GM06990 (cell line): ENCODE measurements at regions not wholly inside any gene's neighbourhood (a gene's known extent, or its start where the extent isn't known, plus 50 kb on each side); places are given as distances from the start of the nearest gene placed in this dataset.

Experiments used
- DNase-seq: peaks from one replicate; pipeline ENCODE4 v3.0.0-alpha.2; 2011; ENCODE audit not compliant: insufficient read length; ENCODE audit errors: extremely low read depth
- H3K27me3 ChIP-seq: replicated peaks from 2 replicates; pipeline ENCODE4 v1.6.0; 2011; ENCODE audit warnings: low read length; ENCODE audit not compliant: control insufficient read depth, insufficient read depth
- H3K36me3 ChIP-seq: 2 replicates; pipeline ENCODE4 v1.5.1; 2011; ENCODE audit warnings: low read length; ENCODE audit not compliant: control insufficient read depth, insufficient read depth
- H3K4me3 ChIP-seq: replicated peaks from 2 replicates; pipeline ENCODE4 v1.5.1; 2011; ENCODE audit warnings: low read depth, mild to moderate bottlenecking, control low read depth, low read length
- TF ChIP-seq, protein P1 (sequence below): IDR thresholded peaks from 2 replicates; pipeline ENCODE4 v1.5.1; 2011; ENCODE audit warnings: low read length, control low read depth, mild to moderate bottlenecking, inconsistent platforms; ENCODE audit not compliant: insufficient read depth, poor library complexity, severe bottlenecking

DNA sequence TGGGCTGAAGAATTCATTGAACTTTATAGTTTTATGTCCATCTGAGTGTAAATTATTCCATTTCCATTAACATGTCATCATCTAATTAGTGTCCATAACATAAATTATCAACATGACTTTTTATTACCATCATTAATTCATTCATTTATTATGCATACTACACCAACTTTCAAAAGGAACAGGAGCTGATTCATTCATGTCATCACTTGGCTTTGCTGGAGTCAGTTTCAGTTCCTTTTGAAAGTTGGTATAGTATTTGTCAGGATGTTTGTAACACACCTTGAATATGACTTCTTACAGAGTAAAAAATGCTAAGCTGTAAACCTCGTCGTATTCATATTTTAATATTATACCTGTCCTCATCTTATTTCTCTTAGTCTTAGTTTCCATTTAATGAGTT, 298.0 kb upstream of the RBMS3 start:
- Histone ChIP-seq H3K36me3 (no peaks in the 10 kb centered on the region), H3K27me3 (no peaks in the 10 kb centered on the region), H3K4me3 (no peak overlapping the region)
- TF ChIP-seq, protein P1, sequence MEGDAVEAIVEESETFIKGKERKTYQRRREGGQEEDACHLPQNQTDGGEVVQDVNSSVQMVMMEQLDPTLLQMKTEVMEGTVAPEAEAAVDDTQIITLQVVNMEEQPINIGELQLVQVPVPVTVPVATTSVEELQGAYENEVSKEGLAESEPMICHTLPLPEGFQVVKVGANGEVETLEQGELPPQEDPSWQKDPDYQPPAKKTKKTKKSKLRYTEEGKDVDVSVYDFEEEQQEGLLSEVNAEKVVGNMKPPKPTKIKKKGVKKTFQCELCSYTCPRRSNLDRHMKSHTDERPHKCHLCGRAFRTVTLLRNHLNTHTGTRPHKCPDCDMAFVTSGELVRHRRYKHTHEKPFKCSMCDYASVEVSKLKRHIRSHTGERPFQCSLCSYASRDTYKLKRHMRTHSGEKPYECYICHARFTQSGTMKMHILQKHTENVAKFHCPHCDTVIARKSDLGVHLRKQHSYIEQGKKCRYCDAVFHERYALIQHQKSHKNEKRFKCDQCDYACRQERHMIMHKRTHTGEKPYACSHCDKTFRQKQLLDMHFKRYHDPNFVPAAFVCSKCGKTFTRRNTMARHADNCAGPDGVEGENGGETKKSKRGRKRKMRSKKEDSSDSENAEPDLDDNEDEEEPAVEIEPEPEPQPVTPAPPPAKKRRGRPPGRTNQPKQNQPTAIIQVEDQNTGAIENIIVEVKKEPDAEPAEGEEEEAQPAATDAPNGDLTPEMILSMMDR, result no peak
- peak; percentile 42 for DNase-seq

DNA sequence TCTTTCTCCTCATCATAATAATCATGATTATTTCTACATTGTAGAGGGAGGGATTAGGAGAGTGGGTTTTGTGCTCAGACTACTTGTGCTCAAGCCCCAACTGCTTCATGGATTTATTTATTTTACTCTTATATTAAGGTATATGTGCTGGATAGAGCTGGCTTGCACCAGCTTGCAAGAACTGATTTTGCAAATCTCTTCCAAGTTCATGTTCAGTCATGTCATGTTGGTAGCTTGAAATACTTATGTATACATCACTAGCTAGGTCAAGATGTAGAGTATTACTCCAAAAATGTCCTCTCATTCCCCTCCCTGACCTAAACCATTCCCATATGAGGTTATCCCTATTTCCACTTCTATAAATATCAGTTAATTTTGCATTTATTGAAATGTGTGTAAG, 293.9 kb upstream of the RBMS3 start:
- TF ChIP-seq, protein P1, result no peak
- no peaks in the 10 kb centered on the region for H3K36me3 ChIP-seq
- no peak overlapping the region for H3K4me3 ChIP-seq
- no peaks in the 10 kb centered on the region for H3K27me3 ChIP-seq
- no peak for DNase-seq

DNA sequence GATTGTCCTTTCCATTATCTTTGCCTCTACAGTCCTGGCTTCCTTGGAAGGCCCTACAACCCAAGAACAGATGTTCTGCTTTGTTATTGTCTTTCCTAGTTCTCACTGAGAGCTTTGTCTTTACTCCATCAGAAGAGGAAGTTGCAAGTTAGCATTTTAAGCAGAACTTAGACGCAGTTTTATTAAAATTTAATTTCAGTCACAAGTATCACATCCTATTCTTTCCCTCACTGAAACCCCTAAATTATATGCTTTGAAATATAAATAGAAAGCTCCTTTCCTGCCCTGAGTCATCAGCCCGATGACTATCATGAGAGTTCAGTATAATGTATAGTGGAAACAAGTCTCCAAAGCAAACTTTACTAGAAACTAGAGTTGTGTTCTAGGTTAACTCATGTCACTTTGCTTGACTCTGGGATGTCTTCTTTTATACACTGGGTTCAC, 291.2 kb upstream of the RBMS3 start:
- no peak overlapping the region for H3K4me3 ChIP-seq
- peak; percentile 55 for DNase-seq
- no peaks in the 10 kb centered on the region for H3K36me3 ChIP-seq
- TF ChIP-seq, protein P1, result no peak
- no peaks in the 10 kb centered on the region for H3K27me3 ChIP-seq

DNA sequence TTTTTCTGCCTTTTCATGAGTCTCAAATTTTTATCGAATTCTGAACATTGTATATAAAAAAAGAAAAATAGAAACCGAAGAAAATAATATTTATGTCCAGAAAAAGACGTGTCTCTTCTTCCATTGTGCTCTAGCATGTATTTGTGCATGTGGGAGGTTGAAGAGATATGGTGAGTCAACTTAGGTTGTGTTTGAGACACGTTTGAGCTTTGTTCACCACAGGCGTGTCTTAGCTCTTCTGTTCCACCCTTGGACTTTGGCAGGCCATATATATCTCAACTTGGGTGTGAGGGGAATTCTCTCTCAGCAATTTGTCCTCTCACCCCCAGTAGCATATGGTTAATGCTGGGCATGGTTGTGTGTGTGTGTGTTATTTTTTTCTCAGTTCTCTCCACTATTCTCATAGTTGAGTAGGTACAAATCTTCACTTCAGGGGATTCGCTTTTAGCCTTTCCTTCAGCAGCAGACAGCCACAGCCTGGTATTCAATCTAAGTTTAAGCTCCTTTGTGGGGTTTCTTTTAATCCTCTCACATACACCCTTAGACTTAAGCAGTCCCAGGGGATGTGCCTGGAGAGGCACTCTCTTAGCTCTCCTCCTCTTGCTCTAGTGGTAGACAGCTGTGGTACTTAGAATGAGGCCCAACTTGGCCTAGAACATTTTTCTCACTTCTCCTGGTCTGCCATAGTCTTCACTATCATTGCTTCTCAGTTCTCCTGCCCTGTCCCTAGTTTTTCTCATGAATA, 286.5 kb upstream of the RBMS3 start:
- no peaks in the 10 kb centered on the region for H3K27me3 ChIP-seq
- DNase-seq, result no peak
- H3K4me3 ChIP-seq, result no peak overlapping the region
- H3K36me3 ChIP-seq, result no peaks in the 10 kb centered on the region
- TF ChIP-seq, protein P1, result no peak

DNA sequence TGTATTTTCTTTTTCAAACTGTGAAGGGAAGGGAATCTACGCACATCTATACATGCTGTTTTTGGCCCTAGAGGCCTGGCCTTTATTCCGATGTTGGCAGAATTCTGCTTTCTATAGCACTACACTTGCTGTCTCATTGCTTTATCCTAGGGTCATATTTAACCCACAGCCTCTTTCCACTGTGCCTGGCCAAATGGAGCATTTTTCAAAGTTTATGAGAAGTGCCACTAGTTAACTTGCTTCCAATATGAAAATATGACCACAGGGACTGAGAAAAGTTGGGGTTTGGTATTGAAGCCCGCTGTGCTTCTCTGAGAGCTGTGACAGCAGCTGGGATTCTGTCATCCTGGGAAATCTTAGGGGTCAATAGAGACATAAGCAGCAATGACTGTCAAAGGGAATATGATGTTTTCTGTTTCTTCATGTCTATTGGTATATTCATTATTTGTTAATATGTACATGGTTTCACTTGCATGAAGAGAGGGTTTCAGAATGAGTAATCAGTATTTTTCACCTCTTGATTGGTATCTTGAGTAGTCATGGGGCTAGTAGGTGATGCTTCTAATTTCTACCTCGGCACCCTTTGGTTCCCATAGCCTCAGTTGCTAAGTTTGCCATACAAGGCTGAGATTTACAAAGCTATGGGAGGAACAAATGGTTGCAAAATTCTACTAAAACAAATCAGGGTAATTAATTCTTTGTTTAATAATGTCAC, 275.8 kb upstream of the RBMS3 start:
- H3K36me3 ChIP-seq, result no peaks in the 10 kb centered on the region
- TF ChIP-seq, protein P1, result no peak
- DNase-seq, result peak; percentile 47
- H3K4me3 ChIP-seq, result no peak overlapping the region
- H3K27me3 ChIP-seq, result no peaks in the 10 kb centered on the region

DNA sequence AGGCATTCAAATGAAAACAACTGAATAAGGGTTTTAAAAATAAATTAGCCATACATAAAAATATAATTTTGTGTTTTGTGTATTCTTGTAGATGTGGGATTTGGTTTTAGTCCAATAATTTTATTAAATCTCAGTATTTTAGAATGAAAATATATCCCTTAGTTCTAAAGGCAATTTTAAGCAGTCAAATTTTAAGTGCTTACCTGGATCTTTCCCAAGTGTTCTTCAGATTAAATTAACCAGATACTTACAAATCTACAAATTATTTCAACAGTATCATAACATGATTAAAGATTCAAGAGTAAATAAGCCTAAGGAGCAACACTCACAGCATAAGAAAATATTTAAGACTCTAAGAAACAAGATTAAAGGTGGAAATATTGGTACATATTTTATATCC, 275.0 kb upstream of the RBMS3 start:
- no peak for DNase-seq
- TF ChIP-seq, protein P1, result no peak
- no peaks in the 10 kb centered on the region for H3K36me3 ChIP-seq
- H3K27me3 ChIP-seq, result no peaks in the 10 kb centered on the region
- H3K4me3 ChIP-seq, result no peak overlapping the region
